ENCODE measurements at regions not wholly inside any gene's neighbourhood (a gene's known extent, or its start where the extent isn't known, plus 50 kb on each side); places are given as distances from the start of the nearest gene placed in this dataset.

- ATAC-seq, result no peak
- TF ChIP-seq ARNTL (CRISPR knock-in tag; IDR thresholded peaks at IDR 0.05; ENCODE audit: borderline replicate concordance, low read depth), result no peak
- no peak for TF ChIP-seq BACH2 (CRISPR knock-in tag; IDR thresholded peaks at IDR 0.05; ENCODE audit: borderline replicate concordance)
Measured at GRCh38 chr18:78735131-78736014, 244.2 kb upstream of the SALL3 start.

GRCh38 chr18:78736015-78736690, 243.5 kb upstream of the SALL3 start:
- no peak for ATAC-seq
- no peak for TF ChIP-seq SNAI2 (CRISPR knock-in tag; IDR thresholded peaks at IDR 0.05)
- TF ChIP-seq PPARA (CRISPR knock-in tag; IDR thresholded peaks at IDR 0.05; ENCODE audit: borderline replicate concordance), result no peak
- no peak for TF ChIP-seq ESRRG (CRISPR knock-in tag; IDR thresholded peaks at IDR 0.05)
- TF ChIP-seq GLIS3 (CRISPR knock-in tag; IDR thresholded peaks at IDR 0.05), result no peak
- no peak for TF ChIP-seq OSR1 (CRISPR knock-in tag; IDR thresholded peaks at IDR 0.05)
- TF ChIP-seq ZFP3 (CRISPR knock-in tag; IDR thresholded peaks at IDR 0.05), result no peak

- no peak for TF ChIP-seq ZNF70 (CRISPR knock-in tag; IDR thresholded peaks at IDR 0.05)
- no peak for TF ChIP-seq ESRRG (CRISPR knock-in tag; IDR thresholded peaks at IDR 0.05)
- no peak for TF ChIP-seq SNAI2 (CRISPR knock-in tag; IDR thresholded peaks at IDR 0.05)
- TF ChIP-seq RARB (CRISPR knock-in tag; IDR thresholded peaks at IDR 0.05), result no peak
- no peak for TF ChIP-seq CREB5 (CRISPR knock-in tag; IDR thresholded peaks at IDR 0.05; ENCODE audit: low read depth)
- TF ChIP-seq CSRNP3 (CRISPR knock-in tag; IDR thresholded peaks at IDR 0.05), result no peak
- TF ChIP-seq ZFP30 (CRISPR knock-in tag; IDR thresholded peaks at IDR 0.05), result no peak
- no peak for TF ChIP-seq PATZ1 (CRISPR knock-in tag; IDR thresholded peaks at IDR 0.05; ENCODE audit: borderline replicate concordance)
- TF ChIP-seq ARNTL (CRISPR knock-in tag; IDR thresholded peaks at IDR 0.05; ENCODE audit: borderline replicate concordance, low read depth), result no peak
- TF ChIP-seq ZC3H10 (CRISPR knock-in tag; IDR thresholded peaks at IDR 0.05), result no peak
- no peak for TF ChIP-seq TCF4 (CRISPR knock-in tag; IDR thresholded peaks at IDR 0.05; ENCODE audit: borderline replicate concordance)
- TF ChIP-seq TOX (CRISPR knock-in tag; IDR thresholded peaks at IDR 0.05; ENCODE audit: borderline replicate concordance), result no peak
- TF ChIP-seq PPARA (CRISPR knock-in tag; IDR thresholded peaks at IDR 0.05; ENCODE audit: borderline replicate concordance), result no peak
- TF ChIP-seq OSR1 (CRISPR knock-in tag; IDR thresholded peaks at IDR 0.05), result no peak
- ATAC-seq, result no peak
Measured at GRCh38 chr18:78737006-78737915, 242.4 kb upstream of the SALL3 start.

- no peak for TF ChIP-seq ZC3H10 (CRISPR knock-in tag; IDR thresholded peaks at IDR 0.05)
- TF ChIP-seq ZFP30 (CRISPR knock-in tag; IDR thresholded peaks at IDR 0.05), result no peak
- TF ChIP-seq BACH2 (CRISPR knock-in tag; IDR thresholded peaks at IDR 0.05; ENCODE audit: borderline replicate concordance), result no peak
- TF ChIP-seq ZNF8 (CRISPR knock-in tag; IDR thresholded peaks at IDR 0.05), result no peak
- ATAC-seq, result no peak
Measured at GRCh38 chr18:78738076-78738690, 241.4 kb upstream of the SALL3 start.

- ATAC-seq, result no peak
- no peak for TF ChIP-seq SNAI2 (CRISPR knock-in tag; IDR thresholded peaks at IDR 0.05)
- TF ChIP-seq ESRRG (CRISPR knock-in tag; IDR thresholded peaks at IDR 0.05), result no peak
- no peak for TF ChIP-seq PPARA (CRISPR knock-in tag; IDR thresholded peaks at IDR 0.05; ENCODE audit: borderline replicate concordance)
- TF ChIP-seq CSDC2 (CRISPR knock-in tag; IDR thresholded peaks at IDR 0.05), result no peak
- TF ChIP-seq CSRNP3 (CRISPR knock-in tag; IDR thresholded peaks at IDR 0.05), result no peak
- TF ChIP-seq ZFP30 (CRISPR knock-in tag; IDR thresholded peaks at IDR 0.05), result no peak
- TF ChIP-seq TSHZ2 (CRISPR knock-in tag; IDR thresholded peaks at IDR 0.05), result no peak
Measured at GRCh38 chr18:78739115-78739514, 240.5 kb upstream of the SALL3 start.
